ENCODE measurements at regions not wholly inside any gene's neighbourhood (a gene's known extent, or its start where the extent isn't known, plus 50 kb on each side); places are given as distances from the start of the nearest gene placed in this dataset.

DNA sequence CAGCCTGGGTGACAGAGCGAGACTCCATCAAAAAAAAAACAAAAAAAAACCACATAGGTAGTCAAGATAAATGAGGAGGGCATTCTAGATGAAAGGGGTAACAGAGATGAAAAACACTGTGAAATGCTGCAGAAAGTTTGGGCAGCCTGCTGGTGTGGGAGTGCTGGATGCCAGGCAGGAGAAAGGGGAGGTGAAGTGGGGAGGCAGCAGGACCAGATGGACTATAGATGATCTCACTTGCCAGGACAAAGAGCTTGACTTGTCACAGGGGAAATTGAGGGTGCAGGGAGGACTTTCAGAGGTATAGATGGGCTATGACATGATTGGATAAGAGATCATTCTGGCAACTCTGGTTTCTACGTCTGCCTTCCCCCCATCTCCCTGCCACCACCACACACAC lies 519.7 kb upstream of the ZFP42 start:
- no CpG with 5 or more reads among the region's 2 CpGs for WGBS (ENCODE audit: insufficient coverage)
- Histone ChIP-seq H3K4me3 (ENCODE audit: control insufficient read depth in 1 of 7, extremely low read depth in 1 of 7, insufficient read depth in 4 of 7, low read depth in 2 of 7, low read length in 6 of 7) (no peak overlapping the region), H3K27ac (ENCODE audit: insufficient read depth in 1 of 2, low read depth in 1 of 2, low read length in 2 of 2, poor library complexity in 1 of 2, severe bottlenecking in 2 of 2) (no peak overlapping the region), H3K36me3 (ENCODE audit: control insufficient read depth in 4 of 4, insufficient read depth in 4 of 4, low read length in 3 of 4) (no peaks in the 10 kb centered on the region), H3K4me1 (ENCODE audit: control extremely low read depth in 1 of 4, control insufficient read depth in 4 of 4, insufficient read depth in 4 of 4, low read length in 3 of 4) (no peaks in the 10 kb centered on the region), H3K9me3 (ENCODE audit: control extremely low read depth in 1 of 5, control insufficient read depth in 4 of 5, insufficient read depth in 2 of 5, low read depth in 1 of 5, low read length in 4 of 5) (no peaks in the 10 kb centered on the region), H3K27me3 (replicated peaks in 2 of 5; ENCODE audit: control insufficient read depth in 4 of 5, insufficient read depth in 5 of 5, low read length in 4 of 5) (no peaks in the 10 kb centered on the region)
- no peak for DNase-seq
- ChIA-PET CTCF (no interaction called here), POLR2A (no interaction called here)

GRCh38 chr4:187477224-187477623 lies 518.3 kb upstream of the ZFP42 start:
- no peak overlapping the region for H3K27ac ChIP-seq (ENCODE audit: insufficient read depth in 1 of 2, low read depth in 1 of 2, low read length in 2 of 2, poor library complexity in 1 of 2, severe bottlenecking in 2 of 2)
- no peak overlapping the region for H3K4me3 ChIP-seq (ENCODE audit: control insufficient read depth in 1 of 7, extremely low read depth in 1 of 7, insufficient read depth in 4 of 7, low read depth in 2 of 7, low read length in 6 of 7)
- H3K27me3 ChIP-seq (replicated peaks in 2 of 5; ENCODE audit: control insufficient read depth in 4 of 5, insufficient read depth in 5 of 5, low read length in 4 of 5), result no peaks in the 10 kb centered on the region
- no peaks in the 10 kb centered on the region for H3K4me1 ChIP-seq (ENCODE audit: control extremely low read depth in 1 of 4, control insufficient read depth in 4 of 4, insufficient read depth in 4 of 4, low read length in 3 of 4)
- no peaks in the 10 kb centered on the region for H3K9me3 ChIP-seq (ENCODE audit: control extremely low read depth in 1 of 5, control insufficient read depth in 4 of 5, insufficient read depth in 2 of 5, low read depth in 1 of 5, low read length in 4 of 5)
- ChIA-PET CTCF (no interaction called here), POLR2A (no interaction called here)
- H3K36me3 ChIP-seq (ENCODE audit: control insufficient read depth in 4 of 4, insufficient read depth in 4 of 4, low read length in 3 of 4), result no peaks in the 10 kb centered on the region
- WGBS (ENCODE audit: insufficient coverage), result 53% methylated on average over 3 of the region's 6 CpGs
- no peak for DNase-seq

DNA sequence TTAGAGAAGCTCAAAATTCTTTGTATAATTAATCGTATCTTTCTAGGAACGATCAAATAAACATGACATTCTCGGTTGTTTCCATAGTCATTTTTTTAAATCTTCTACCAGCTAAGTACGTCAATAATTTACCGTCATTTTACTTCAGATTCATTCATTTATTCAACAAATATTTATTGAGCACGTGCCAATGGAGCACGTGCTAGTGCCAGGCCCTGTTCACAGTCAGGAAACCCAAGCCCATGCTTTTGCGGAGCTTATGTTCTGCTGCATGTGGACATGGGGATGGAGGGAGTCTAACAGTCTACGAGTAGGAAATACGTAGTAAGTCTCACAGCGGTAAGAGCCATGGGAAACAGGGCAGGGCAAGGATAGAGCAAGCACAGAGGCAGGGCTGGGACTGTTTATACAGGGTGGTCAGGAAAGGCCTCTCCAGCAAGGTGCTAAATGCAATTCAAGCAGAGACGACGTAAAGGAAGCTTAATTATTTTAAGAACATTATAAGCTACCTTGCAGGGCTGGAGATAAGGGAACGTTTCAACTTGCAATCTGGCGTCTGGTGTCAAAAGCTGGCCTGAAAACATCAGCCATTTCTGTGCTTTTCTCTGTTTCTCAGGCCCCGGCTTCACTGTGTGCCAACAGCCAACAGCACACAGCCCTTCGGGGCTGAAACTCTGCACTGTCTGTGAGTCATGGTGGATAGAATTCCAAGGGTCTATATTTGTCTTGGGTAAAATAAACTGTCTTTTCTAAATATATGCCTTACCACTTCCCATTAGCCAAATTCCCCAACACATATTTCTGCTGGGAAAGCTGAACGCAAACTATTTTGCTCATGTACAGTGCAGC lies 517.1 kb upstream of the ZFP42 start:
- WGBS (ENCODE audit: insufficient coverage), result 66% methylated on average over 15 of the region's 18 CpGs
- no peaks in the 10 kb centered on the region for H3K27me3 ChIP-seq (replicated peaks in 2 of 5; ENCODE audit: control insufficient read depth in 4 of 5, insufficient read depth in 5 of 5, low read length in 4 of 5)
- no peak for DNase-seq
- H3K4me3 ChIP-seq (ENCODE audit: control insufficient read depth in 1 of 7, extremely low read depth in 1 of 7, insufficient read depth in 4 of 7, low read depth in 2 of 7, low read length in 6 of 7), result no peak overlapping the region
- H3K36me3 ChIP-seq (ENCODE audit: control insufficient read depth in 4 of 4, insufficient read depth in 4 of 4, low read length in 3 of 4), result no peaks in the 10 kb centered on the region
- no peak overlapping the region for H3K27ac ChIP-seq (ENCODE audit: insufficient read depth in 1 of 2, low read depth in 1 of 2, low read length in 2 of 2, poor library complexity in 1 of 2, severe bottlenecking in 2 of 2)
- H3K9me3 ChIP-seq (ENCODE audit: control extremely low read depth in 1 of 5, control insufficient read depth in 4 of 5, insufficient read depth in 2 of 5, low read depth in 1 of 5, low read length in 4 of 5), result no peaks in the 10 kb centered on the region
- CTCF ChIA-PET, result no interaction called here
- POLR2A ChIA-PET, result no interaction called here
- H3K4me1 ChIP-seq (ENCODE audit: control extremely low read depth in 1 of 4, control insufficient read depth in 4 of 4, insufficient read depth in 4 of 4, low read length in 3 of 4), result no peaks in the 10 kb centered on the region

DNA sequence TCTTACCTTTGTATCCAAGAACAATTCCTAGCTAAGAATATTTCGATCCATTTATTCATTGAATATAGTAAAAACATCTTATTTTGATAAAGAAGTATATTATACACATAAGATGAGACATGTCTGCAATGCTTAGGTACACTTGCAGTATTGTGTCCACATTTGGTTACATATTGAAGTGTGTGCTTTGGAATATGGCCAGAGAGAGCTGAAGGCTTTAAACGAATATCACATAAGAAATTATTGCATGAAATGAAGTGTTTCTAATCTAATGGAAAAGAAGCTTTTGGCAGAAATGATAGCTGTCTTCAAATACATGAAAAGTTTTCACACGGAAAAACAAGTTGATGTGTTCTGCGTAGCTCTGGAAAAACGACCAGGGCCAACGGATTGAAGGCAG lies 516.1 kb upstream of the ZFP42 start:
- WGBS (ENCODE audit: insufficient coverage), result 96% methylated on average over 5 of the region's 6 CpGs
- no peak for DNase-seq
- Histone ChIP-seq H3K27ac (ENCODE audit: insufficient read depth in 1 of 2, low read depth in 1 of 2, low read length in 2 of 2, poor library complexity in 1 of 2, severe bottlenecking in 2 of 2) (no peak overlapping the region), H3K36me3 (ENCODE audit: control insufficient read depth in 4 of 4, insufficient read depth in 4 of 4, low read length in 3 of 4) (no peaks in the 10 kb centered on the region), H3K9me3 (ENCODE audit: control extremely low read depth in 1 of 5, control insufficient read depth in 4 of 5, insufficient read depth in 2 of 5, low read depth in 1 of 5, low read length in 4 of 5) (no peaks in the 10 kb centered on the region), H3K27me3 (replicated peaks in 2 of 5; ENCODE audit: control insufficient read depth in 4 of 5, insufficient read depth in 5 of 5, low read length in 4 of 5) (no peaks in the 10 kb centered on the region), H3K4me3 (ENCODE audit: control insufficient read depth in 1 of 7, extremely low read depth in 1 of 7, insufficient read depth in 4 of 7, low read depth in 2 of 7, low read length in 6 of 7) (no peak overlapping the region), H3K4me1 (ENCODE audit: control extremely low read depth in 1 of 4, control insufficient read depth in 4 of 4, insufficient read depth in 4 of 4, low read length in 3 of 4) (no peaks in the 10 kb centered on the region)
- ChIA-PET CTCF (no interaction called here), POLR2A (no interaction called here)

DNA sequence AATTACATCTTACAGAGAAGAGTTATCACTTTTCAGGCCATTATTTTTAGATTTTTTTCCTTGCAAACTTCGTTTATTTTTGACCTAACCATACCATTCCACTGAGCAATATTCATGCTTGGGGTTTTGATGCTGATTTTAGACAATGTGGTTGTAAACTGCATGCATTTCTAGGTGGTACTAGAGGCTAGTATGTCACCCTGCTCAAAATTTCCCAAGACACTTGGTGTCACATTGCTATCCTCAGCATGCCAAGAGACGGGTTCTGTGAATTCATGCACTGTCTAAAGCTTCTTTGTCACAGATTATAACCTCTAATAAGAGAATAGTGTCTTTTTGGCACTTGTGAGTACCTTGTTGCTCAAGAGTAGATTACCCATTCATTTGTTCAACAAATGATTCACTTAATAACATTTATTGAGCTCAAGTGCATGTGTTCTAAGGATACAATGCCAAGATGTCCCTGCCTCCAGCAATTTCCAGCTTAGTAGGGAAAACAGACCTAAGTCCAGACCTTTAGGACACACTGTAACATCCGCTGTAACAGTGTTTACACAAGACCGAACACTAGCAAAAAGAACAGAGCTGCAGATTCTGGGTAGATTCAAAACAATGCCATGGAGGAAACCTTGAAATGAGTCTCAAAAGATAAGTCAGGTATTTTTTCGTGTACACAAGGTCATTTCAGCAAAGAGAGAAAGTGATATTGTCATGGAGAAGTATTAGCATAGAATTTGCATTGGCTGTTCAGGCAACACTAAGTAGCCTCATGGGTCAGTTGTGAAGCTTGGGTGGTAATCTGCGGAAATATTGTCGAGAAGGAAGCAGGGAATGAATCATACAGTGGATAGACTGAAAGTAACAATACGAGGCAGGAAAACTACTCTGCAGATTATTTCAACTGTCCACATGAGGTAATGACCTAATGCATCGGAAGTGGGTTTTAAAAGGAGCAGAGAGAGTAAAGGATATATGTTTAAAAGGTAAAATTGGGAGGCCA lies 515.1 kb upstream of the ZFP42 start:
- 91% methylated on average over 4 of the region's 9 CpGs for WGBS (ENCODE audit: insufficient coverage)

DNA sequence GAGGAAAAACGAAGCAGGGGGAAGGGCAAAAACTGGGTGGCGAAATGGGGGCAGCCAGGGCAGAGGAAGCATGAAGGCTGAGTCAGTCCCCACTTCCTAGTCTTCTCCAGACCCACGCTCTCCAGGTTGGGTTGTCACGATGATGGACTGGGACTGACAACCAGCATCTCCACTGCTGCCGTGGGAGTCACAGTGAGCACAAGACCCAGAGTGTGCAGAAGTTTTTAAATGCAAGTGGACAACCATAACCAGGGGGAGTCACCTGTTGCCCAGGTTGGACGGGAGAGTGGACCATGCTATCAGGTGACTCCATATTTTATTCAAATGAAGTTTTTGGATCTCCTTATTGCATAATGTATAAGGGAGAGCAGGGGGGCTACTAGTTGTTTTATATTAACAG lies 511.4 kb upstream of the ZFP42 start:
- Histone ChIP-seq H3K4me1 (ENCODE audit: control extremely low read depth in 1 of 4, control insufficient read depth in 4 of 4, insufficient read depth in 4 of 4, low read length in 3 of 4) (no peaks in the 10 kb centered on the region), H3K36me3 (ENCODE audit: control insufficient read depth in 4 of 4, insufficient read depth in 4 of 4, low read length in 3 of 4) (no peaks in the 10 kb centered on the region), H3K27me3 (replicated peaks in 2 of 5; ENCODE audit: control insufficient read depth in 4 of 5, insufficient read depth in 5 of 5, low read length in 4 of 5) (no peaks in the 10 kb centered on the region), H3K9me3 (ENCODE audit: control extremely low read depth in 1 of 5, control insufficient read depth in 4 of 5, insufficient read depth in 2 of 5, low read depth in 1 of 5, low read length in 4 of 5) (no peaks in the 10 kb centered on the region), H3K27ac (ENCODE audit: insufficient read depth in 1 of 2, low read depth in 1 of 2, low read length in 2 of 2, poor library complexity in 1 of 2, severe bottlenecking in 2 of 2) (no peak overlapping the region), H3K4me3 (ENCODE audit: control insufficient read depth in 1 of 7, extremely low read depth in 1 of 7, insufficient read depth in 4 of 7, low read depth in 2 of 7, low read length in 6 of 7) (no peak overlapping the region)
- CTCF ChIA-PET, result no interaction called here
- 58% methylated on average over 3 of the region's 6 CpGs for WGBS (ENCODE audit: insufficient coverage)
- DNase-seq, result no peak
- POLR2A ChIA-PET, result no interaction called here

More for the DNA sequence above, 515.1 kb upstream of the ZFP42 start:
- H3K4me3 ChIP-seq (ENCODE audit: control insufficient read depth in 1 of 7, extremely low read depth in 1 of 7, insufficient read depth in 4 of 7, low read depth in 2 of 7, low read length in 6 of 7), result no peak overlapping the region
- H3K27me3 ChIP-seq (replicated peaks in 2 of 5; ENCODE audit: control insufficient read depth in 4 of 5, insufficient read depth in 5 of 5, low read length in 4 of 5), result no peaks in the 10 kb centered on the region
- no peak overlapping the region for H3K27ac ChIP-seq (ENCODE audit: insufficient read depth in 1 of 2, low read depth in 1 of 2, low read length in 2 of 2, poor library complexity in 1 of 2, severe bottlenecking in 2 of 2)
- H3K36me3 ChIP-seq (ENCODE audit: control insufficient read depth in 4 of 4, insufficient read depth in 4 of 4, low read length in 3 of 4), result no peaks in the 10 kb centered on the region
- H3K4me1 ChIP-seq (ENCODE audit: control extremely low read depth in 1 of 4, control insufficient read depth in 4 of 4, insufficient read depth in 4 of 4, low read length in 3 of 4), result no peaks in the 10 kb centered on the region
- POLR2A ChIA-PET, result no interaction called here
- DNase-seq, result no peak
- CTCF ChIA-PET, result no interaction called here
- H3K9me3 ChIP-seq (ENCODE audit: control extremely low read depth in 1 of 5, control insufficient read depth in 4 of 5, insufficient read depth in 2 of 5, low read depth in 1 of 5, low read length in 4 of 5), result no peaks in the 10 kb centered on the region

DNA sequence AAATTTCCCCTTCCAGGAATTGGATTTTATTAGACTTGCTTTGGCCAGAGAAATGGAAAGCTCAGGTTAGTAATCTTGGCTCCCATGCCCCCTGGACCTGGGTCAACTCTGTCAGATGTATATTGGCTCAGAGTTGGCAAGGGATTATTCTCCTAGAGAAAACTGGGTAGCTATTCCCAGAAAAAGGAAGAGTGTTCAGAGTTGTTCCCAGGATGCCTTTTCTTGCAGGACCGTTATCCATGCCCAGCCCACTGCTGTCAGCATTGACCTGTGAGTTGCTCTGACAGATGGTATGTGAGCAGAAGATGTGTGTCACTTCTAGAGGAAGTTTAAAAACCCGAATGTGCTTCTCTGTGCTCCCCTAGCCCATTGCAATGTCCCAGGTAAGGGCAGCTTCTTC lies 509.9 kb upstream of the ZFP42 start:
- Histone ChIP-seq H3K4me3 (ENCODE audit: control insufficient read depth in 1 of 7, extremely low read depth in 1 of 7, insufficient read depth in 4 of 7, low read depth in 2 of 7, low read length in 6 of 7) (no peak overlapping the region), H3K27me3 (replicated peaks in 2 of 5; ENCODE audit: control insufficient read depth in 4 of 5, insufficient read depth in 5 of 5, low read length in 4 of 5) (no peaks in the 10 kb centered on the region), H3K27ac (ENCODE audit: insufficient read depth in 1 of 2, low read depth in 1 of 2, low read length in 2 of 2, poor library complexity in 1 of 2, severe bottlenecking in 2 of 2) (no peak overlapping the region), H3K36me3 (ENCODE audit: control insufficient read depth in 4 of 4, insufficient read depth in 4 of 4, low read length in 3 of 4) (no peaks in the 10 kb centered on the region), H3K4me1 (ENCODE audit: control extremely low read depth in 1 of 4, control insufficient read depth in 4 of 4, insufficient read depth in 4 of 4, low read length in 3 of 4) (no peaks in the 10 kb centered on the region), H3K9me3 (ENCODE audit: control extremely low read depth in 1 of 5, control insufficient read depth in 4 of 5, insufficient read depth in 2 of 5, low read depth in 1 of 5, low read length in 4 of 5) (no peaks in the 10 kb centered on the region)
- 83% methylated on average over 2 of the region's 2 CpGs for WGBS (ENCODE audit: insufficient coverage)
- ChIA-PET CTCF (no interaction called here), POLR2A (no interaction called here)
- no peak for DNase-seq
